HG03135 (cell line): ENCODE measurements at regions not wholly inside any gene's neighbourhood (a gene's known extent, or its start where the extent isn't known, plus 50 kb on each side); places are given as distances from the start of the nearest gene placed in this dataset.

Experiments used
- ATAC-seq: cut with Tn5 transposase; IDR thresholded peaks from one replicate; pipeline ENCODE4 v1.9.1; 2021; ENCODE audit warnings: mild to moderate bottlenecking, moderate library complexity; ENCODE audit not compliant: unreplicated experiment

DNA sequence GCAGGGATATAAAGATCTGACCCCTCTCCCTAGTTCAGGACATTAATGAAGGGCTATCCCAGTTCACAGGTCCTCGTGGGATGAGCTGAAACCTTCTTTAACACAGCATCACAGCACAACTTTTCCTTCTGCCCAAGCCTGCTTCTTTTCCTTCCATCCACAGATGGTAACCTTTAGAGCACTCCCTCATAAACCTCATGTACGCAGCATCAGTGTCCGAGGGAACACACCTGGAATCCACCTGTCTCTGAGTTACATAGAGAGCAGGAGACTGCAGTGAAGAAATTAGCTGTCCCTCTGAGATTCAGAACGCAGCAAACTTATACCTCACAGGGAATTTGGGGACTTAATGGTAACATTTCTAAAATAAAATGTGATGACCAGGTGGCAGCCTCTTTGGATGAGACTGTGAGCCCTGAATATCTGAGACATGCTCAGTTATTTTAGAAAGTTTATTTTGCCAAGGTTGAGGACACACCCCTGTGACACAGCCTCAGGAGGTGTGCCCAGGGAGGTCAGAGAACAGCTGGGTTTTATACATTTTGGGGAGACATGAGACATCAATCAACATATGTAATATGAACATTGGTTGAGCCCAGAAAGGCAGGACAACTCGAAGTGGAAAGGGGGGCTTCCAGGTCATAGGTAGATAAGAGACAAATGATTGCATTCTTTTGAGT is 73.8 kb upstream of the PACRGL start:
- ATAC-seq = no peak

DNA sequence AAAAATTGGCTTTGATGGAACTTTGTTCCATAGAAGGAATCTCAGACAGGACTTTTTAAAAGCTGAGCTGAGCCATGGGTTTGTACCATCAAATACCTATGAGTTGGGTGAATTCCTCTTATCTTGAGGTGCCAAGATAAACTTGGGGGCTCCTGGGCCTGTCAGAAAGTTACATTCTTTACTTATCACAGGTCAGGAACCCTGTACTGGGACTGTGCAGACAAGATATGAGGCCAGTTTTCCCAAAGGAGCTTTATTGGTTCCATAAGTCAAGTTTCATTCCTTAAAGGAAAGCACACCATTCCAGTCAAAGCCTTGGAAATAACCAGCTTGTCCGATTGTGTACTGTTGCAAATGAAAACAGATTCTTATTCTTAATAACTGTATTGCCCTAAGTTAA is 72.4 kb upstream of the PACRGL start:
- no peak for ATAC-seq

- no peak for ATAC-seq
Measured at GRCh38 chr4:20629186-20630106, 70.8 kb upstream of the PACRGL start.

DNA sequence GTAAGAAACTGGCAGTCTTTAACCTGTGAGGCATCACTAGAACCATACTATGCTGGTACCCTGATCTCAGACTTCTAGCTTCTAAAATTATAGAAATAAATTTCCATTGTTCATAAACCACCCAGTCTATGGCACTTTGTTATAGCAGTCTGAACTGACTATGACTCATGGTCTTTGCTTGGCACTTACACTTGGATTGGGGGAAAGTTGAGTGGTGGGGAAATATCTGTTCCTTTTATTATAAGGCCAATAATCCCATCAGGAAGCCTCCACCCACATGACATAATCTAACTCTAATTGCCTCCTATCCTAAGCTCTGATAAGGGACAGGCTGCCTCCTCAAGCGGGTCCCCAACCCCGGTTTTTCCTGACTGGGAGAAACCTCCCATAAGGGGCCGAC is 61.4 kb upstream of the PACRGL start:
- no peak for ATAC-seq

DNA sequence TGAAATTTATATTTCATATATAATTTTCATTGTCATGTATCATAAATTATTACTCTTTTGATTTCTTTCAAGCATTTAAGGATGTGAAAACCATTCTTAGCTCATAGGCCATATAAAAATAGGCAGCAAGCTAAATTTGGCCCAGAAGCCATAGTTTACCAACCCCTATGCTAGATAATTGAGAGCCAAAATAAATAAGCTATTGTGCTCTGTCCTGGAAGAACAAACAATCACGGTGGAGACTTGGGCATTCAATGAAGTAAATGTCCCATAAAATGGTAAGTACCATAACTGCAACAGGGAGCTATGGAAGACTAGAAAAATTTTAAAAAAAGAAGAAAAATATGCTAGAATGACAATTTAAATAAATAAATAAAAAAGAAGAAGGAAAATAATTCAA is 60.9 kb upstream of the PACRGL start:
- ATAC-seq = no peak

- ATAC-seq = no peak
Measured at GRCh38 chr4:20640989-20641388, 59.3 kb upstream of the PACRGL start.

DNA sequence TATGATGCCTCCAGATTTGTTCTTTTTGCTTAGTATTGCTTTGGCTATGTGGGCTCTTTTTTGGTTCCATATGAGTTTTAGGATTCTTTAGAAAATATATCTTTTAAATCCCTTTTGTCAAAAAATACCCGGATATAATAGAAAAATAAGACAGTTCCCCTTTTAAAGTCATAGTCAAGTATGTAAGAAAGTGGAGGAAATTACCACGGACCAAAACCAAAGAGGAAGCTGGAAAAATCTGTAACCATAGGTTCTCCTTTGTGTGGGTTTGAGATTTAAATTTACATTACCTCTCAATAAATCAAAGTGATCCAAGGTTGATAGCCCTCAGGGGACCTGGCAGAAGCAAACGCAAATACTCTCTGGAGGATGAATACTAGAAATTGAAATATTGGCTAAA is 58.3 kb upstream of the PACRGL start:
- no peak for ATAC-seq

GRCh38 chr4:20643631-20644030 is 56.6 kb upstream of the PACRGL start:
- ATAC-seq = no peak

DNA sequence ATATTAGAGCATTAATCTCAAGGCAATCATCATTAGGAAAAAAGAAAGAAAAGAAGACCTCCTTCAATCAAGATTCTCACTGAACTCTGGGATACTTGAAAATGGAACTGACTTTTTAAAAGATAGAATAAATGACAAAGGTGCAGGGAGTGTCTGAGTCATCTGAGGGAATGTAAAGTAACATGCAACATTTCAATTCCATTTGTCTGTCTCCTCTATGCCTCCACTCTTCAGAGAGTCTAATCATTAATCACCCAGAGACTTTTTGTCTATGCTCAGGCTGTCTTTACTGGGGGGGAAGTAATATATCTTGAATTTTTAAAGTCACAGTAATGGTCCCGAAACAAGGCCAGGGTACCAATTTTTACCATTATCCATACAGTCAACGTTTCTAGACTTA is 55.0 kb upstream of the PACRGL start:
- no peak for ATAC-seq

DNA sequence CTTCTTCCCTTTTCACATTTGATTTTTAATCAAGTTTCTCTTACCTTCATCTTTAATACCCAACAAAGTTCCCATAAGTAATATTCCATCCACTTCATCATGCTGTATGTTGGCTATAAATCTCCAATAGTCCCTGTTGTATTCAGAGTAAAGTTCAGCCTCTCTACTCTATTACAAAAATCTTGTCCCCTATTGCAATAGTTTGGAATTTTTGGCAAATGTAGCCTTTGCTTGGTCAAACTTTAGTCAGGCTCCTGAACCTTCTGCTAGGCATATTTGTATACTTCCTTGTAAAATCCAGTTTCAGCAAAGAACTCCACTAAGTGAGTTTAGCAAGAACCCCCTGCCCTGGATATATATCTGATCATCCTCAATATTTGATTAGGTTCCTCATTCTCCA is 54.0 kb upstream of the PACRGL start:
- no peak for ATAC-seq
